Stimulated activated CD8-positive, alpha-beta memory T cell treated with anti-CD3 and anti-CD28 coated beads, Interleukin-15, amount 100 ng/mL, for 48 hours (primary cell): ENCODE measurements at regions not wholly inside any gene's neighbourhood (a gene's known extent, or its start where the extent isn't known, plus 50 kb on each side); places are given as distances from the start of the nearest gene placed in this dataset.

Source experiments
- DNase-seq, 2 donors: peaks; one replicate each; pipeline ENCODE4 v3.0.0-alpha.2; 2020; ENCODE audit warnings: low read depth in 2 of 2

- no peak for DNase-seq
These were observed 239.2 kb downstream of the MSRB3 start for GRCh38 chr12:65517656-65518210.

DNA sequence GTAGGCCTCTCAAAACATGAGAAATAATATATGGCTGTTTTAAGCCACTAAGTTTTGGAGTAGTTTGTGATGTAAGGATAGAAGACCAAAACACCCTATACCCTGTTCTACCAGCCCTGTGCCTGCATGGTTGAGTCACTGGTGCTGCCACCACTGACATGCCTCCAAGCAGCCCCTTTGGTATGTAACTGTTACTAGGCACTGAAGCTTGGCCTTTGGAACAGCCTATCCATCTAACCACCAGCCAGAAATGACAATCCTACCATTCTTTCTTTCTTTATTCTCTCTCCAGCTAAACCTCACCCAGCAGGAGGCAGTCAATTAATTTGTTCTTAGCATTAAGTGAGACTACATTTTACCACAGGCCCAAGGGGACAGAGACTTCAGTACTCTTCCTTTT is 240.3 kb downstream of the MSRB3 start:
- no peak for DNase-seq

DNA sequence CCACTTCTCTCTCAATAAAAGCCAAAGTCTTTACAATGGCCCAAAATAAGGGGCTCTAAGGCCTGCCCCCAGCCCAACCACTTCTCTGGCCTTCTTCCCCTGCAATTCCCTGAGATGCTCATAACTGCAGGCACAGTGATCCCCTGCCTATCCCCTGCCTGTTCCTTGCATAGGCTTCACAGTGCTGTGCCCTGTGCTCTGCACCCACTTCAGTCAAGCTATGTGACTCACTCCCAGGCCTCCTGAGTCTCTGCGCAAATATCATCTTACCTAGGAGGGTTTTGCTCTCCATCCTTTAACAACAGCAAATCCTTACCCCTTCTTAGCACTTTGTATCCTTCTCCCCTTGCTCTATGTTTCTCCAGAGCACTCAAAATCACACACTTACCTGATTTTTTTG is 242.2 kb downstream of the MSRB3 start:
- DNase-seq, result no peak

- no peak for DNase-seq
These were observed 244.7 kb downstream of the MSRB3 start for GRCh38 chr12:65522956-65523860.

GRCh38 chr12:65524666-65525065 is 246.2 kb downstream of the MSRB3 start:
- no peak for DNase-seq

DNA sequence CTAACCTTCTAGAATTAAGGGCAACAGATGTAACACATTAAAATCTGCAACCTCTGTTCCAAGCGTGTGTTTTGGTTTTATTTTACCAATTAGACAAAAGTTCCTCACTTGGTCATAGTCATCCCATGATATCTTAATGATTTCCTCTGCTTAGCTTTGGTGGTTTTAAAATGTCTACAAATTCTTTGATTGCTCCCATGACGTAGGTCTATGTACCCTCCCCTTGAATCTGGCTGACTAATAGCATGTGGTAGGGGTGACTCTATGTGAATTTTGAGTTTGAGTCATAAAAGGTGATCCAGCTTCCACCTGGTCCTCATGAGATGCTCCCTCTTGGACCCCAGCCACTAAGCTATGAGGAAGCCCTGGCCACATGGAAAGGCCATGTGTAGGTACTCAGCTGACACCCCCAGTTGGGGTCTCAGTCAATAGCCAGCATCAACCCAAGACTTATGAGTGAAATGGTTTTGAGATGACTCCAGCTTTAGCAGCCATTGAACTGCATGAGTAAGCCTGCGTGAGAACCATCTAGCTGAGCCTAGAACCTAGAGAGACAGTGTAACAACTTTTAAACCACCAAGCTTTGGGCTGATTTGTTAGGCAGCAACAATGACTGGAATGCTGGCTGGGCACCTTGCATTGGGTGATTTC is 247.1 kb downstream of the MSRB3 start:
- DNase-seq, result no peak

- DNase-seq, result no peak
These were observed 247.8 kb downstream of the MSRB3 start for GRCh38 chr12:65526311-65526710.

GRCh38 chr12:65528127-65528526 is 249.6 kb downstream of the MSRB3 start:
- DNase-seq, result no peak

DNA sequence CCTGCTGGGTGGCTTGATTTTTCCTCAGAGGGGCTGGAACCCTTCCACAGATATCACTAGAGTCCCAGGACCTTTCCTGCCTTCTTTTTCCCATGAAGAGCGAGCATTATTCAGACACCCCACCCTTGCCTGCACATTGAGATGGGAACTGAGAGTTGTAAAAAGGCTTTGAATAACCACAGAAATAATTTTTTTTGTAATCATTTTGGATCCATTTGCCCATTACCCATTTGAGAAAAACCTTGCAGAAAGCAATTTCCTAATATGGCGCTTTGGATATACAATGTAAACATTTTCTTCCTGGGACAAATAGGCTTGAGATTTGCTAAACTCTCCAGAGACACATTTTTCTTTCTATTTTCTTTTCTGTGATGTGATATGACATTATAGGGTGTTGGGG is 250.6 kb downstream of the MSRB3 start:
- DNase-seq, result no peak

- DNase-seq, result no peak
These were observed 251.4 kb downstream of the MSRB3 start for GRCh38 chr12:65529771-65530435.

DNA sequence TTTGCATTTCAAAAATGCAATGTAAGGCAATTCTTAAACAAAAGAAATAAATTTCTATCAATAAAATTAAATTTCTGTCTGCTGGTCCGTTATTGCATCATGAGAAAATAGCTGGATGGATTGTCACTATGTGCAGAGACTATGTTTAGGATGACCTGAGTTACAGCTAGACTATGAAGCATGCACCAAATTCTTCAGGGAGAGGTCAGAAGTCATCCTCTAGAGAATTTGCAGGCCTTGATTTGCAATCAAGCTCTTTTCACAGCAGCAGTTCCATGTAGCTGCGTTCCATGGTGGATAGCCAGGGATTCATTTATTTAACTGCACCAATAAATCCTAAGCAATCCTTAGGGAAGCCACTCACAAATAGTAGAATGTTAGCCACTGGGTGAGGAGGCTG is 253.7 kb downstream of the MSRB3 start:
- no peak for DNase-seq

- DNase-seq, result no peak
These were observed 254.3 kb downstream of the MSRB3 start for GRCh38 chr12:65532764-65533163.

- DNase-seq, result no peak
These were observed 254.8 kb downstream of the MSRB3 start for GRCh38 chr12:65533177-65533883.

DNA sequence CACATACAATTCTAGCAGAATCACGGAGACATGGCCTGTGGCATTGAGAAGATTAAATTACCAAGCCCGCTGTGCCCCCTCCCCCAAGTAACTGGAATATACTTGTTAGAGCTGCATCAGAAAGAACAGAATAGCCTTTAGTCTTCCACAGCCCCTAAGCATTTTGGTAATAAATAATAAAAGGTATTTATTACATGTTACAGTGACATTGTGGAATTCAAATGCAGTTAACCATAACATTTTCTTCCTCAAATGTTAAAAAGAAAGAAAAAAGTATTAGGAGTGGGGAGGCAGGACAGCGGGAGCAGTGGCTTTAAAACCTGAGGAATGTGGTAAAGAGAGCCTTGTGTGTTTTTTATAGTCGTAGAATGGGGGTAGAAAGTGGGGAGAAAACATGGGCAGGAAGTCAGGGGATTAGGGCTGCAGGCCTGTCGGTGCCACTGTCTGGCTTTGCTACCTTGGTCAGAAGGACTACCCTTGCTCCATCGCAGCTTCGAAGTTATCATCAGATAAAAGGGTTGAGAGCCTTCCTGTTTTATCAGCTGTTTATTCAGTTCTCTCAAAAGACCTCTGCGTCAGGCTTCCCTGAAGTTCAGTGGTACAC is 255.9 kb downstream of the MSRB3 start:
- no peak for DNase-seq

DNA sequence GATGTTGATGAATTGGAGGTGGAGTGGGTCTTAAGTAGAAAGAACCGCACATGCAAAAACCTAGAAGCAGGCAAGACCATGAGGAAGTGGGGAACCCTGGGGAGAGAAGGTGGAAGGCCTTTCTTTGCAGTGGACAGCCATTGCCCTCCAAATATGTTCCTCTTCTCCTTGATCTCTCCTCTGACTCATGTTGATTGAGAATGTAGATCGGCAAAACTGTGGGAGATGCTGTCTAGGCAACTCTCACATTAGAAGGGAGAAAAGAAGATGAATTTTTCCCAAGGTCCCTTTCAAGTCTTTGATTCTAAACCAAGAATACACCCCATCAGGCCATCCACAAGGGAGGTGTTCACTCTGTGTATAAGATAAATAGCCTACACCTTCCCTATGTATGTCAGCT is 257.5 kb downstream of the MSRB3 start:
- no peak for DNase-seq

GRCh38 chr12:65536351-65536750 is 257.9 kb downstream of the MSRB3 start:
- DNase-seq, result no peak

- DNase-seq, result no peak
These were observed 258.6 kb downstream of the MSRB3 start for GRCh38 chr12:65536876-65537681.

- no peak for DNase-seq
These were observed 259.5 kb downstream of the MSRB3 start for GRCh38 chr12:65537978-65538377.

DNA sequence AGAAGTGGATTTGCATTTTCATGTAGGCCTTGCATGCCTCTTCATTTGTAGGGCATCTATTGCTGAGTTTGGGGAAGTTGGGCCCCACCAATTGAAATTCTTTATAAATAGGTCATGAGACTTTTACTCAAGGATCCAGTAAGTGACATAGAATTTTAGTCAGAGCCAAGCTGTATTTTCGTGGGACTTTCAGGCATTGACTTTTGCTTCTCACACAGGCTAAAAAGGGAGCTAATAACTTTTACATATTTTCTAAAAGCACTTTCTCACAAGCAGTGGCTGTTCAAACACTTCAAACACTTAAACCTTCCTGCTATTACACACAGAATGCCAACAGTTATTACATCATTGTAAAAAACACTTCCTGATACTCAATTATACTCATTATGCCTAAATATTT is 260.5 kb downstream of the MSRB3 start:
- no peak for DNase-seq

- DNase-seq, result no peak
These were observed 261.7 kb downstream of the MSRB3 start for GRCh38 chr12:65540140-65540539.

GRCh38 chr12:65546528-65546927 is 268.0 kb downstream of the MSRB3 start:
- no peak for DNase-seq
